ENCODE measurements at regions not wholly inside any gene's neighbourhood (a gene's known extent, or its start where the extent isn't known, plus 50 kb on each side); places are given as distances from the start of the nearest gene placed in this dataset.

- Mint-ChIP-seq H3K27ac (no peak overlapping the region), H3K27me3 (ENCODE audit: low read depth in 3 of 3) (no peaks in the 10 kb centered on the region), H3K9me3 (peaks cover 0 to 6% (median 0%) of the 10 kb centered on the region in 7 donors), H3K4me1 (no peaks in the 10 kb centered on the region), H3K36me3 (no peaks in the 10 kb centered on the region), H3K4me3 (no peak overlapping the region)
- H3K4me2 ChIP-seq (replicated peaks; ENCODE audit: extremely low read depth, low read length, poor library complexity, severe bottlenecking), result no peak overlapping the region
- no peaks in the 10 kb centered on the region for H3K9me3 ChIP-seq (replicated peaks in 1 of 2; ENCODE audit: control insufficient read depth in 1 of 2, insufficient read depth in 1 of 2, low read length in 2 of 2)
- no peak overlapping the region for H3K4me3 ChIP-seq (replicated peaks in 1 of 3; ENCODE audit: low read depth in 2 of 3, low read length in 3 of 3)
- no peak overlapping the region for H2AFZ ChIP-seq (ENCODE audit: insufficient read depth, low read depth, low read length, poor library complexity, severe bottlenecking)
- H3K36me3 ChIP-seq (replicated peaks in 1 of 2; ENCODE audit: control insufficient read depth in 1 of 2, insufficient read depth in 2 of 2, low read length in 2 of 2), result no peaks in the 10 kb centered on the region
- intact Hi-C loops (cut with micrococcal nuclease), result no loop called here
- H3K79me2 ChIP-seq (ENCODE audit: insufficient read depth, low read length), result no peaks in the 10 kb centered on the region
- H4K20me1 ChIP-seq (ENCODE audit: insufficient read depth, low read length), result no peaks in the 10 kb centered on the region
- H3K27me3 ChIP-seq (ENCODE audit: control insufficient read depth in 2 of 2, insufficient read depth in 2 of 2, low read length in 2 of 2), result no peaks in the 10 kb centered on the region
- DNase-seq, result peak in 1 of 3 donors; percentile 5
- H3K27ac ChIP-seq (ENCODE audit: low read depth in 1 of 2, low read length in 2 of 2), result no peak overlapping the region
- no peak for TF ChIP-seq CTCF (IDR thresholded peaks at IDR 0.05)
- no peaks in the 10 kb centered on the region for H3K4me1 ChIP-seq (ENCODE audit: control insufficient read depth in 1 of 2, insufficient read depth in 2 of 2, low read length in 2 of 2)
- no peak overlapping the region for H3K9ac ChIP-seq (ENCODE audit: insufficient read depth, low read length, poor library complexity, severe bottlenecking)
Measured at GRCh38 chr3:30368978-30369377, 237.4 kb upstream of the TGFBR2 start.

- DNase-seq, result no peak
- H3K4me3 Mint-ChIP-seq, result no peak overlapping the region
- no peaks in the 10 kb centered on the region for H3K9me3 ChIP-seq (replicated peaks in 1 of 2; ENCODE audit: control insufficient read depth in 1 of 2, insufficient read depth in 1 of 2, low read length in 2 of 2)
- no peaks in the 10 kb centered on the region for H3K36me3 Mint-ChIP-seq
- H3K9ac ChIP-seq (ENCODE audit: insufficient read depth, low read length, poor library complexity, severe bottlenecking), result no peak overlapping the region
- H3K27me3 ChIP-seq (ENCODE audit: control insufficient read depth in 2 of 2, insufficient read depth in 2 of 2, low read length in 2 of 2), result no peaks in the 10 kb centered on the region
- 100% methylated on average over 1 of the region's 5 CpGs for WGBS (ENCODE audit: insufficient coverage)
- no peak overlapping the region for H2AFZ ChIP-seq (ENCODE audit: insufficient read depth, low read depth, low read length, poor library complexity, severe bottlenecking)
- no peak overlapping the region for H3K4me2 ChIP-seq (replicated peaks; ENCODE audit: extremely low read depth, low read length, poor library complexity, severe bottlenecking)
- H3K79me2 ChIP-seq (ENCODE audit: insufficient read depth, low read length), result no peaks in the 10 kb centered on the region
- no peak overlapping the region for H3K27ac Mint-ChIP-seq
- no peaks in the 10 kb centered on the region for H3K36me3 ChIP-seq (replicated peaks in 1 of 2; ENCODE audit: control insufficient read depth in 1 of 2, insufficient read depth in 2 of 2, low read length in 2 of 2)
- TF ChIP-seq CTCF (IDR thresholded peaks at IDR 0.05), result no peak
- intact Hi-C loops (cut with micrococcal nuclease), result no loop called here
- peaks cover 0 to 6% (median 0%) of the 10 kb centered on the region in 7 donors for H3K9me3 Mint-ChIP-seq
- H3K27ac ChIP-seq (ENCODE audit: low read depth in 1 of 2, low read length in 2 of 2), result no peak overlapping the region
- H4K20me1 ChIP-seq (ENCODE audit: insufficient read depth, low read length), result no peaks in the 10 kb centered on the region
- H3K27me3 Mint-ChIP-seq (ENCODE audit: low read depth in 3 of 3), result no peaks in the 10 kb centered on the region
- H3K4me1 Mint-ChIP-seq, result no peaks in the 10 kb centered on the region
- H3K4me3 ChIP-seq (replicated peaks in 1 of 3; ENCODE audit: low read depth in 2 of 3, low read length in 3 of 3), result no peak overlapping the region
- no peaks in the 10 kb centered on the region for H3K4me1 ChIP-seq (ENCODE audit: control insufficient read depth in 1 of 2, insufficient read depth in 2 of 2, low read length in 2 of 2)
Measured at GRCh38 chr3:30370681-30371271, 235.6 kb upstream of the TGFBR2 start.

Measured in CD14-positive monocyte (primary cell).